GM23248 (cell line): ENCODE measurements at regions not wholly inside any gene's neighbourhood (a gene's known extent, or its start where the extent isn't known, plus 50 kb on each side); places are given as distances from the start of the nearest gene placed in this dataset.

ENCODE experiments used
- EZH2 ChIP-seq: fragments of 200-600 bp; sonication (generic); IDR thresholded peaks from 2 replicates; pipeline ENCODE4 v1.6.1; 2018; ENCODE audit warnings: antibody characterized with exemption, mild to moderate bottlenecking; ENCODE audit not compliant: insufficient read depth, poor library complexity, severe bottlenecking
- EZH2phosphoT487 ChIP-seq: fragments of 200-600 bp; sonication (generic); IDR thresholded peaks from 2 replicates; pipeline ENCODE4 v1.6.1; 2018; ENCODE audit warnings: antibody characterized with exemption, moderate library complexity, mild to moderate bottlenecking, low read depth; ENCODE audit not compliant: insufficient read depth

GRCh38 chr20:11766961-11767360 is 150.7 kb upstream of the BTBD3 start:
- TF ChIP-seq EZH2: no peak
- no peak for TF ChIP-seq EZH2phosphoT487
